ENCODE measurements at regions not wholly inside any gene's neighbourhood (a gene's known extent, or its start where the extent isn't known, plus 50 kb on each side); places are given as distances from the start of the nearest gene placed in this dataset.

DNA sequence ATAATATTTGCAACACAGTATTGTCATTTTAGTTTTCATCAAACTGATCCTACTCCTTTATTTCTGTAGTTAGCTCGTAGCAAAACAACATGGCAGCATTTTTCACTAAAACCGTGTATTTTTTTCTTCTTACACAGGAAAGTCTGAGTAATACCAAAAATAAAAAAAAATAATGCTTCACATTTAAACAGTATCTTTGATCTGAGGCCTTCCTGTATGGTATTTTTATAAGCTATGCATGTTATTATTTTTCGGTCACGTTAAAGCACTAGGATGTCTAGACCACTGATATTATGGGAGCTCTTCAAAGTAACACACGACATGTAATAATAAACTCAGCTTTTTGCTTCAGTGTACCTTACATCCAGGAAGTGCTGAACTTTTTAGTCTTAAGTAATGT lies 94.1 kb upstream of the SRD5A3 start:
- Histone ChIP-seq H3K9me3 (replicated peaks) (no peaks in the 10 kb centered on the region), H3K27me3 (ENCODE audit: low read depth) (no peaks in the 10 kb centered on the region), H3K4me3 (no peak overlapping the region), H3K4me1 (peaks cover 8% of the 10 kb centered on the region), H3K27ac (replicated peaks) (no peak overlapping the region), H3K36me3 (no peaks in the 10 kb centered on the region)
- TF ChIP-seq, protein P1, sequence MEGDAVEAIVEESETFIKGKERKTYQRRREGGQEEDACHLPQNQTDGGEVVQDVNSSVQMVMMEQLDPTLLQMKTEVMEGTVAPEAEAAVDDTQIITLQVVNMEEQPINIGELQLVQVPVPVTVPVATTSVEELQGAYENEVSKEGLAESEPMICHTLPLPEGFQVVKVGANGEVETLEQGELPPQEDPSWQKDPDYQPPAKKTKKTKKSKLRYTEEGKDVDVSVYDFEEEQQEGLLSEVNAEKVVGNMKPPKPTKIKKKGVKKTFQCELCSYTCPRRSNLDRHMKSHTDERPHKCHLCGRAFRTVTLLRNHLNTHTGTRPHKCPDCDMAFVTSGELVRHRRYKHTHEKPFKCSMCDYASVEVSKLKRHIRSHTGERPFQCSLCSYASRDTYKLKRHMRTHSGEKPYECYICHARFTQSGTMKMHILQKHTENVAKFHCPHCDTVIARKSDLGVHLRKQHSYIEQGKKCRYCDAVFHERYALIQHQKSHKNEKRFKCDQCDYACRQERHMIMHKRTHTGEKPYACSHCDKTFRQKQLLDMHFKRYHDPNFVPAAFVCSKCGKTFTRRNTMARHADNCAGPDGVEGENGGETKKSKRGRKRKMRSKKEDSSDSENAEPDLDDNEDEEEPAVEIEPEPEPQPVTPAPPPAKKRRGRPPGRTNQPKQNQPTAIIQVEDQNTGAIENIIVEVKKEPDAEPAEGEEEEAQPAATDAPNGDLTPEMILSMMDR (IDR thresholded peaks at IDR 0.05; ENCODE audit: borderline replicate concordance), result no peak
- intact Hi-C loops (cut with micrococcal nuclease), result no loop called here
- DNase-seq, result no peak

DNA sequence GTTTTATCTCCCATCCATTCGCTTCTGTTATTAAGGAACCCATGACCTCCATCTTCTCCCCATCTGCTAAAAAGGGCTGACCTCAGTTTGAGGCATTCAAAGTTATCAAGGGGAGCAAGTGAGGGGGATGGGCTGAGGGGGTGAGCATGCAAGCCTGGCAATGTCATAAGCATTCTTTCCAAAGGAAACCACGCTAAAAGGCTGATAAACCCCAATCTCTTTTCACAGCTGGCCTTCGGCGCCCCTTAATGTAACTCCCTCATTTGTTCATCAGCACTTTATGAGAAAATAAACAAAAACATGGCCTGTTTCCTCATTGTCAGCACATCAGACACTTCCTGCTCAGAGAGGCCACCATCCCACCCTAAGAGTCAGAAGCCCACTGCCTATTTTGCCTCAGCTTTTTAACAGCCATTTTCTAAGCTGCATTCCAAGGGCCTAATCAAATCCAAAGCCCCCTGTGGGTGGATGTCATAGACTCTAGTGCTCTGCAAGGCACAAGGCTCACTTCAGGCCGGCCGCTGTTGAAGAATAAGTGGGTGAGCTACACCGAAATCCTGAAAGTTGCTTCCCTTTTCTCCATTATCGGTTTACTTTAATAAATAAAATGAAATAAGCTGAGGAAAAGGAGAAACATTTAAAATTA lies 92.0 kb upstream of the SRD5A3 start:
- DNase-seq, result no peak
- no peak overlapping the region for H3K27ac ChIP-seq (replicated peaks)
- H3K27me3 ChIP-seq (ENCODE audit: low read depth), result no peaks in the 10 kb centered on the region
- intact Hi-C loops (cut with micrococcal nuclease), result no loop called here
- no peak overlapping the region for H3K4me3 ChIP-seq
- H3K9me3 ChIP-seq (replicated peaks), result no peaks in the 10 kb centered on the region
- no peaks in the 10 kb centered on the region for H3K36me3 ChIP-seq
- TF ChIP-seq, protein P1 (IDR thresholded peaks at IDR 0.05; ENCODE audit: borderline replicate concordance), result no peak
- H3K4me1 ChIP-seq, result peaks cover 29% of the 10 kb centered on the region

GRCh38 chr4:55255179-55255578 lies 90.9 kb upstream of the SRD5A3 start:
- TF ChIP-seq, protein P1 (IDR thresholded peaks at IDR 0.05; ENCODE audit: borderline replicate concordance), result no peak
- H3K9me3 ChIP-seq (replicated peaks), result no peaks in the 10 kb centered on the region
- intact Hi-C loops (cut with micrococcal nuclease), result no loop called here
- H3K27ac ChIP-seq (replicated peaks), result no peak overlapping the region
- no peaks in the 10 kb centered on the region for H3K36me3 ChIP-seq
- H3K27me3 ChIP-seq (ENCODE audit: low read depth), result no peaks in the 10 kb centered on the region
- no peak for DNase-seq
- H3K4me3 ChIP-seq, result no peak overlapping the region
- H3K4me1 ChIP-seq, result peaks cover 30% of the 10 kb centered on the region

DNA sequence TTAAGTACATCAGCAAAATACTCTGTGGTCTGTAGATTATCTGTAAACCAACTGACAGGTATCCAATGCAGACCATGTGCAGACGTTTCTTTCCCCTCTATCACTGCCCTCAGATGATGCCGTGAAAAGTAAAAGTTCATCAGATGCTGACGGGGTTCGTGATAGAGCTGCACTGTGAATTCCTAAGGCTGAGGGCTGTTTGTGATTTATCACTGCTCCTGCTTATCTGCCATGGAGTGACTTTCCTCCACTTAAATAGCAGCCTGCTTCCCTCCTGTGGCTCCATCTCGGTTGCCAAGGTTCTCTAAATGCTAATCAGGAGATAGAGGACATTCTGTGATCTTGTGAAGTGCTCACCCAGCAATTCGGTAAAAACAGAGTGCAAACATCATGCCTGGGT lies 89.3 kb upstream of the SRD5A3 start:
- intact Hi-C loops (cut with micrococcal nuclease), result no loop called here
- Histone ChIP-seq H3K4me1 (peaks cover 30% of the 10 kb centered on the region), H3K36me3 (no peaks in the 10 kb centered on the region), H3K27me3 (ENCODE audit: low read depth) (no peaks in the 10 kb centered on the region), H3K9me3 (replicated peaks) (no peaks in the 10 kb centered on the region), H3K4me3 (no peak overlapping the region), H3K27ac (replicated peaks) (no peak overlapping the region)
- TF ChIP-seq, protein P1 (IDR thresholded peaks at IDR 0.05; ENCODE audit: borderline replicate concordance), result no peak
- no peak for DNase-seq

DNA sequence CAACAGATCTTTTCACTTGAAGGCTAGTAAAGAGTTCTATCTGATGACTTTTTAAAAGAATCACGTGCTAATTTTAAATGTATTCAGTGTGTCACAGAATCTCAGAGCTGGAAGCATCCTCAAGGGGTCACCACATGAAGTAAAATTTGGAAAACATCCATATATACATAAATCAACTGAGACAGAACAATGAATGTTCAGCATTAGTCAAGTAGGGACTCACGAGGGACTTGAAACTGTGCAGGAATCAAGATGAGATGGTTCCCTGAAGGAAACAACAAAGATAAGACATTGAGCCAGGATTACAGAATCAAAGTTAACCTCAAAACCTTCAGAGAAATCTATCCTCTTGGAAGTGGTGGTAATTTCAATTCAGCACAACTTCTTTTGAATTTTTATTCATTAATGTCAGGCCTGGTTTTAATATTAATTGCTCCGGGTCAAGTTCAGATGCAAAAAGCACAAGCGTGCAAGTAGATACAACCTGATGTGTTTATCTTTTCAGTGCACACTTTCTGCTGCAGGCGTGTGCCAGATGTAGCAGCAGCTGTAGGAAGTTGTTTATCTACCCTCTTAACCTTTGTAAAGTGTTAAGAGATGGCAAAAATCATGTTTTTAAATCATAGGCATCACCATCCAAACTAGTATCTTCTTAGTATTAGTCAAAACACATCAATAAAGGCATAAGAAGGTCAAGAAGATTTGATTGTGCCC lies 87.7 kb upstream of the SRD5A3 start:
- TF ChIP-seq, protein P1 (IDR thresholded peaks at IDR 0.05; ENCODE audit: borderline replicate concordance), result no peak
- Histone ChIP-seq H3K4me3 (no peak overlapping the region), H3K27me3 (ENCODE audit: low read depth) (no peaks in the 10 kb centered on the region), H3K27ac (replicated peaks) (no peak overlapping the region), H3K9me3 (replicated peaks) (peaks cover 4% of the 10 kb centered on the region), H3K4me1 (peaks cover 30% of the 10 kb centered on the region), H3K36me3 (no peaks in the 10 kb centered on the region)
- intact Hi-C loops (cut with micrococcal nuclease), result no loop called here
- DNase-seq, result no peak

Measured in left ventricle myocardium inferior (tissue), 1 donor.